Activated T-helper 1 cell treated with anti-CD3 and anti-CD28 coated beads, Interleukin-12 subunit alpha, Interleukin-12 subunit beta, Interleukin-2, Interleukin-4 antibody, amounts not matched to agents 30 ng/mL and 10 ng/mL and 1 ng/mL, durations not matched to agents 14 hours and 24 hours and 36 hours (primary cell): ENCODE measurements at regions not wholly inside any gene's neighbourhood (a gene's known extent, or its start where the extent isn't known, plus 50 kb on each side); places are given as distances from the start of the nearest gene placed in this dataset.
"Not testable (repeated sequence)": the region's sequence is repeated elsewhere in the genome, so short reads cannot be mapped to it uniquely, and the experiment has no call there.

Experiments
- DNase-seq: peaks from one replicate; pipeline ENCODE4 v3.0.0; 2021; ENCODE audit warnings: low spot score
- H3K27ac Mint-ChIP-seq: one replicate; pipeline ENCODE4 v1.8.0; 2021; ENCODE audit warnings: mild to moderate bottlenecking, mixed read lengths
- H3K27me3 Mint-ChIP-seq: one replicate; pipeline ENCODE4 v1.8.0; 2022; ENCODE audit warnings: mild to moderate bottlenecking, moderate library complexity, mixed read lengths; ENCODE audit not compliant: insufficient read depth
- H3K36me3 Mint-ChIP-seq: one replicate; pipeline ENCODE4 v1.8.0; 2021; ENCODE audit warnings: low read depth, mixed read lengths
- H3K4me1 Mint-ChIP-seq: one replicate; pipeline ENCODE4 v1.8.0; 2021; ENCODE audit warnings: low read depth, mixed read lengths
- H3K4me3 Mint-ChIP-seq: one replicate; pipeline ENCODE4 v1.8.0; 2021; ENCODE audit warnings: mild to moderate bottlenecking, moderate library complexity, mixed read lengths
- H3K9me3 Mint-ChIP-seq: one replicate; pipeline ENCODE4 v1.8.0; 2021; ENCODE audit warnings: mixed read lengths
- intact Hi-C: fragments of 100-400 bp; cut with micrococcal nuclease; formaldehyde crosslinking; loops from one replicate; pipeline ENCODE4 v1.15.1; 2024

DNA sequence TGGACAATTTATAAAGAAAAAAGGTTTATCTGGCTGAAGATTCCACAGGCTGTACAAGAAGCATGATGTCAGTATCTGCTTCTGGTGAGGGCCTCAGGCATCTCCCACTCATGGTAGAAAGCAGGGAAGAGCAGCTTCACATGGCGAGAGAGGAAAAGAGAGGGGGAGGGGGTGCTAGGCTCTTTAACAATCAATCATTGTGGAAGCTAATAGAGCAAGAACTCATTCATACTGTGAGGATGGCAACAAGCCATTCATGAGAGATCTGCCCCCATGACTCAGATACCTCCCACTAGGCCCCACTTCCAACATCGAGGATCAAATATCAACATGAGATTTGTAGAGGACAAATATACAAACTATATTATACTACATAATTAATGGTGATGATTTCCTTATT, 361.9 kb upstream of the FAR2 start:
- H3K27me3 Mint-ChIP-seq, result peaks cover 1% of the 10 kb centered on the region
- H3K27ac Mint-ChIP-seq, result no peak overlapping the region
- no peak for DNase-seq
- no peak overlapping the region for H3K4me3 Mint-ChIP-seq
- H3K36me3 Mint-ChIP-seq, result no peaks in the 10 kb centered on the region
- no peaks in the 10 kb centered on the region for H3K4me1 Mint-ChIP-seq
- peaks cover 3% of the 10 kb centered on the region for H3K9me3 Mint-ChIP-seq
- intact Hi-C loops, result no loop called here

DNA sequence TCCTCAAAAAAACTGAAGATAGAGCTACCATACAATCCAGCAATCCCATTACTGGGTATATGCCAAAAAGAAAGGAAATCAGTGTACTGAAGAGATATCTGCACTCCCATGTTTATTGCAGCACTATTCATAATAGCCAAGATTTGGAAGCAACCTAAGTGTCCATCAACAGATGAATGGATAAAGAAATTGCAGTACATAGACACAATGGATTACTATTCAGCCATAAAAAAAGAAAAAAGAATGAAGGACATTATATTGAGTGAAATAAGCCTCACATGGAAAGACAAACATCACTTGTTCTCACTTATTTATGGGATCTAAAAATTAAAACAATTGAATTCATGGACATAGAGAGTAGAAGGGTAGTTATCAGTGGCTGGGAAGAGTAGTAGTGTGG, 360.8 kb upstream of the FAR2 start:
- H3K27ac Mint-ChIP-seq, H3K27me3 Mint-ChIP-seq, DNase-seq, intact Hi-C loops, H3K4me3 Mint-ChIP-seq, H3K36me3 Mint-ChIP-seq, H3K9me3 Mint-ChIP-seq, H3K4me1 Mint-ChIP-seq: not testable (repeated sequence)

DNA sequence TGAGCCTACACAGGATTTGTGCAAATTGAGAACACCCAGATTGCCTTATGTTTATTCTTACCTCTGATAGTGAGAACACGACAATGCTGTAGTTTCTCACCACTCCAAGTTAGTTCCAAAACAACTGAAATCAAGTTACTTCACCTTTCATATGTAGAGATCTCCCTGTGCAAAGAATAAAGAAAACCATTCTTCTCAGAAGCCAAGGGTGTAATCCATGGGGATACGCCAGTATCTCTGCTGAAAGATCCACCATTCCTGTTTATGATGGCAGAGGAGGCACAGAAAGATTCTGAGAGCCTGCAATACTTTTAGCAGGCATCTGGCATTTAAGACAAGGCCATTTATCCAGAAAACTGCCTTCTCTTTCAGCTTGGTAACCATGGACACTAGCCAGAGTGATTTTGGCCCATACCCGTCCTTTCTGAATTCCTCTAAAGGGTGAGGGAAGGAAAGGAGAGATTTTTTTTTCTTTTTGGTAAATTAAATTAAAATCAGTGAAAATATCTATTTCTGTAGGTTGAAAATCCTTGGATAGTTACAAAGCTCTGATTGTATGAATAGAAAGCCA, 355.4 kb upstream of the FAR2 start:
- Mint-ChIP-seq H3K27ac (no peak overlapping the region), H3K4me1 (no peaks in the 10 kb centered on the region), H3K27me3 (peaks cover 1% of the 10 kb centered on the region), H3K4me3 (no peak overlapping the region), H3K9me3 (no peaks in the 10 kb centered on the region), H3K36me3 (no peaks in the 10 kb centered on the region)
- intact Hi-C loops, result no loop called here
- no peak for DNase-seq

DNA sequence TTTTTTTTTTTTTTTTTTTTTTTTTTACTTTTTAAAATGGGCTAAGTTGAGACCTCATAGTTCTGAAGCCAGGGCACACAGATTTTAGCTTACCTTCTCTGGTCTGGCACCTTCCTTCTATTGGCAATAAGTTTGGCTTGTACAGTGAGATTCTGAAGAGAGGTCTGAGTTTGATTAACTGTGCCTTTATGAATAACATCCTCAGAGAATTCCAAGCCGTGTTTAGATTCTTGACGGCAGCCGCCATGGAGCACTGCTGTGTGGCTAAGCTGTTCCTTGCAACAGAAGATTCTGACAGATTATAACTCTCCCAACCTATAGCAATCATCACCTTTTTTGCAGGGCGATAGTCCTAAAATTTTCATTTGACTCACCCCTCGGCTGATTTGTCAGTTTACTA, 354.9 kb upstream of the FAR2 start:
- Mint-ChIP-seq H3K27me3 (peaks cover 1% of the 10 kb centered on the region), H3K9me3 (no peaks in the 10 kb centered on the region), H3K4me1 (no peaks in the 10 kb centered on the region), H3K36me3 (no peaks in the 10 kb centered on the region), H3K27ac (no peak overlapping the region), H3K4me3 (no peak overlapping the region)
- no peak for DNase-seq
- intact Hi-C loops, result no loop called here

DNA sequence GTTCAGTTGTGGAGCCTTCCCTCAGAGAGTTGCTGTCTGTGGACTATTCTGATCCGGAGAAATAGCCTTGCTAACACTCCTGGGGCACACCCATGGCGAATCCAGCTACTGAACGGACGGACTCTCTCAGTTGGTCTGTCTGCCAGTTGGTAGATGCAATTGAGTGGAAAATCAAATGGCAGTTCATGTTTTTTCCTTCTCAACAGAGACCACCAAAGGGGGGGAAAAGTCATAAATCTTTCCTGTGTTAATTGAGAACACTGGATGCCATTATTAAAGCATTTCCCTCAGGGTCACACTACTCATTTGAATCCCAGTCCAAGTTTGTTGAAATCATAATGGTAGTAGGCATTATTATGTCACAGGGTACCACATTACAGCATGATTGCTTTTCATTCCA, 354.3 kb upstream of the FAR2 start:
- Mint-ChIP-seq H3K36me3 (no peaks in the 10 kb centered on the region), H3K27me3 (peaks cover 1% of the 10 kb centered on the region), H3K4me3 (no peak overlapping the region), H3K4me1 (no peaks in the 10 kb centered on the region), H3K27ac (no peak overlapping the region), H3K9me3 (no peaks in the 10 kb centered on the region)
- no peak for DNase-seq
- intact Hi-C loops, result no loop called here

DNA sequence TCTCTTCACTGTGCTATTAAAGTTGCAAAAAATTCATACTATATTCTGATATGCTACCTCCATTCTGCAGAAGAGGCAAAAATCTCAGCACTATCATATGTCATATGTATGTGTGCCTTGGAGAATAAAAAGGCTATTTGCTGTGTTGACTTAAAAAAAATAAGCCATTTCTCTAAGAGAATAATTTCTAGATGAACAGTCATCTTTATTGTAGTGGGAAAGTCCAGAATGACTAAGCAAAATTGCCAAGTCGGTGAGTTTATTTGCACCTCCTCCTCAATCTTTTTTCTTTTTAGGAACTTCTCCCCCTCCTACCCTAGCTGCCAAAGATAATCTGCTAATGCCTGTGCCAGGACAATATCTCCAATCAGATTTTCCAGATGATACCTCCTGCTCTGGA, 353.8 kb upstream of the FAR2 start:
- no peak overlapping the region for H3K27ac Mint-ChIP-seq
- peaks cover under 1% of the 10 kb centered on the region for H3K27me3 Mint-ChIP-seq
- no peaks in the 10 kb centered on the region for H3K36me3 Mint-ChIP-seq
- no peaks in the 10 kb centered on the region for H3K4me1 Mint-ChIP-seq
- H3K9me3 Mint-ChIP-seq, result no peaks in the 10 kb centered on the region
- intact Hi-C loops, result no loop called here
- no peak for DNase-seq
- H3K4me3 Mint-ChIP-seq, result no peak overlapping the region

DNA sequence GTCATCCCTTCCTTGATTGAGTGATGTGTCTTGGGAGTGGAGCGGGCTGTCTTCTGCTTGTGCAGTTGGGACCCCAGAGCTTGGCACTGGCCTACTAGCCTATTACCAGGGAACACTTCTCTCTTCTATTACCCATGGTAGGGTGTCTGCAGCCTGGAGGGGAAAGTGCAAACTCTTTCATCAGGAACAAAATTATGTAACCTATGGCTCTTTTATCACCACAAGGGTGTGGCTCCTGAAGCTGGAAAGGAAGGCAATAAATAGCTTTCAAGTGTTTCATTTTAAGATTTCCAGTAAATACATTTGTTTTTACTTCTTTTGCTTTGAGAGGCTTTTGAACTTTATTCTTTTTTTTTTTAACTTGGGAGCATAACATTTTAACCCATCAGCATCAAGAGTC, 349.7 kb upstream of the FAR2 start:
- no peak for DNase-seq
- no peak overlapping the region for H3K4me3 Mint-ChIP-seq
- H3K9me3 Mint-ChIP-seq, result no peaks in the 10 kb centered on the region
- H3K4me1 Mint-ChIP-seq, result no peaks in the 10 kb centered on the region
- intact Hi-C loops, result no loop called here
- H3K36me3 Mint-ChIP-seq, result no peaks in the 10 kb centered on the region
- H3K27me3 Mint-ChIP-seq, result peaks cover 2% of the 10 kb centered on the region
- H3K27ac Mint-ChIP-seq, result no peak overlapping the region

DNA sequence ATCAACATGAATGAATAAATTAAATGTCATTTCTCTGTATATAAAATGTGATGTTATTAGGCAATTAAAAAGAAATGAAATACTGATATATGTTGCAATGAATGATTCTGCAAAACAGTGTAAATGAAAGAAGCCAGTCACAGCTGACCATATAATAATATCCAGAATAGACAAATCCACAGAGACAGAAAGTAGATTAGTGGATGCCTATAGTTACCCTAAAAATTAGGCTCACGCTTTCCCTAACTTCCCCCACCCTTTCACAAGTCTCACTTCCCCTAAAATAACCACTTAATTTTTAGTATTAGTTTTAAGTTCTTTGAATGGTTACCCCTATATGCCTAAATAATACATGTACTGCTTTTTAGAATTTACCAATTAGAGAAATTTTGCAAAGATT, 348.9 kb upstream of the FAR2 start:
- intact Hi-C loops, result no loop called here
- H3K4me1 Mint-ChIP-seq, result no peaks in the 10 kb centered on the region
- H3K36me3 Mint-ChIP-seq, result no peaks in the 10 kb centered on the region
- H3K9me3 Mint-ChIP-seq, result no peaks in the 10 kb centered on the region
- H3K4me3 Mint-ChIP-seq, result no peak overlapping the region
- no peak for DNase-seq
- H3K27ac Mint-ChIP-seq, result no peak overlapping the region
- H3K27me3 Mint-ChIP-seq, result peaks cover 2% of the 10 kb centered on the region

DNA sequence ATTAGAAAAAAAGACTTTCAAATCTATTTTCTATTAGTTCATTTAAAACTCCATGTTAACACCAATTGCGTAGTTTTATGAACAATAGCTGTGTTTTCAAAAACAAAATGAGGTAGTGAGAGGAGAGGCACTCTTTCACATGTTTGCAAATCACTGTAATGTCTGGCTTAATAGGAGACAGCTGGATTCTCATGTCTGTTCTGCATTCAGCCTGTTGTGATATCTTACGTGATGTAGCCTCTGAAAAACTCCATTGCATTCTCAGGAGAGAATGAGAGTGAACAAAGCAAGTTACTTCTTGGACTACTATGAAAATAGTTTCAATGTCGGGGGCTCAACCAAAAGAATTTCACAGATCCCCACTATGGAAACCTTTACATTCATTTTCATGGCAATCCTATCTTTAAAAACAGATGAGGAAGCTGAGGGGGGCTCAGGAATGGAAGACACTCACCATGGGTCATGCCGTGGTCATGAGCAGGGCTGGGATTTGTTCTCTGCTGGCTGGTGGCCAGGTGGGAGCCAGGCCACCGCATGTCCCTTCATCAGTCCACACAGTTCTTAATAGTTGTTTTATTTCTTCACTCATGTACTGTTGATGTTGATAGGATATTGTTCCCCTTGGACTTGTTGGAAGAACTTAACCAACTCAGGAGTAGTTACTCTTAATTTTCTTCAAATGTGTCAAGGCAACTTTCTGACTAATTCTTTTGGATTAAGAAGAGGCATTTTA, 346.2 kb upstream of the FAR2 start:
- H3K36me3 Mint-ChIP-seq, result no peaks in the 10 kb centered on the region
- no peaks in the 10 kb centered on the region for H3K9me3 Mint-ChIP-seq
- no peak for DNase-seq
- H3K27me3 Mint-ChIP-seq, result peaks cover 2% of the 10 kb centered on the region
- no peaks in the 10 kb centered on the region for H3K4me1 Mint-ChIP-seq
- intact Hi-C loops, result no loop called here
- no peak overlapping the region for H3K27ac Mint-ChIP-seq
- no peak overlapping the region for H3K4me3 Mint-ChIP-seq

DNA sequence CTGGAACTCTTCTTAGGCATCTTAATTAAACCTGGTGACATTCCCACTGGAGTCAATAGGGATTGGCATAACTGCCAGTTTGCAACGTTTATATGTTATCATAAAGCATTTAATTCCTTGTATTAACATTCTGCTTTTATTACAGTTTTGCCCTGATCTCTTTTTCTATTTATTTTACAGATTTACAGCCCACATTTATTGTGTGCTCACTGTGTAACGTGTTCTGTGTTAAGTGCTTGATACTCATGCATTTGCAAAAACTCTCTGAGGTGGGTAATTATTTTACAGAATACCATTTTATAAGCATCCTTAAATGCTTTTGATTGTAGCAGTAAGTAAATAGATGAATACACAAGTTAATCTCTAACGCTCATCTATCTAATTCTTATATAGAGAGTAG, 341.5 kb upstream of the FAR2 start:
- intact Hi-C loops, result no loop called here
- Mint-ChIP-seq H3K4me1 (no peaks in the 10 kb centered on the region), H3K27ac (no peak overlapping the region), H3K9me3 (no peaks in the 10 kb centered on the region), H3K4me3 (no peak overlapping the region), H3K36me3 (no peaks in the 10 kb centered on the region), H3K27me3 (peaks cover 2% of the 10 kb centered on the region)
- DNase-seq, result no peak

DNA sequence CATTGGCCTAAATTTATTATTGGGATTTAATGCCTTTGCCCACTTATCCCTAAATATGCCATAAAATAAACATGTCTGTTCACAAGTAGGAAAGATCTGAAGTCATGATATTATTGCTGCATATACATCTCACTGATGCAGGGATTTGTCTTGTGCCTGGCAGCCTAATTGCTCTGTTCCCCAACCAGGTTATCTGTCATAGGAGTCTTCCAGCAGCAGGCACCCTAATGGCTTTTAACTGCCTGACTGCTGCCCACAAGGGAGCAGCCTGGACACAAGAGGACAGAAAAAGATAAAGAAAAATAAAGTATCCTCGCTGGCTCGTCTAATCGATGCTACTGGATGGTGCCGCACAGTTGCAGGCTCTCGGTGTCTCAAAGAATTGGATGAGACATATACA, 337.6 kb upstream of the FAR2 start:
- H3K4me3 Mint-ChIP-seq, result no peak overlapping the region
- H3K27ac Mint-ChIP-seq, result no peak overlapping the region
- no peak for DNase-seq
- intact Hi-C loops, result no loop called here
- H3K9me3 Mint-ChIP-seq, result no peaks in the 10 kb centered on the region
- no peaks in the 10 kb centered on the region for H3K36me3 Mint-ChIP-seq
- H3K4me1 Mint-ChIP-seq, result no peaks in the 10 kb centered on the region
- no peaks in the 10 kb centered on the region for H3K27me3 Mint-ChIP-seq

DNA sequence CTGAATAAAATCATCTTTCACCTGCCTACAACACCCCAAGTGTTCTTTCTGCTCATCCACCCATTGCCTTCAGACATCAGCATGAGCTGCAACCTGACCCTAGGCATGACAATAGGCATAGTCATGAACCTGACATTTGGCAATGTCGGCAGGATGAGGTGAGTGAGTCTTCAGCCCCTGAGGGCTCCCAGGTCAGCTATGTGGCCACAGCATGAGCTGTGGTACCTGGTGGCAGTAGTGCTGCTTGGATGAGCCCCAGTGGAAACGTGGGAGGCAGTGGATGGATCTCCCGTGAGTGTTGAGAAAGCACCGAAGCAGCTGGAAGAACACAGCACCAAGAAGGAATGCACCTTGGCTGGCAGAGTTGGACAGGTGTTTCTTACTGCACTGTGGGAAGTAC, 334.8 kb upstream of the FAR2 start:
- Mint-ChIP-seq H3K4me1 (no peaks in the 10 kb centered on the region), H3K27ac (no peak overlapping the region), H3K9me3 (peaks cover 3% of the 10 kb centered on the region), H3K4me3 (no peak overlapping the region), H3K27me3 (no peaks in the 10 kb centered on the region), H3K36me3 (no peaks in the 10 kb centered on the region)
- intact Hi-C loops, result no loop called here
- no peak for DNase-seq

DNA sequence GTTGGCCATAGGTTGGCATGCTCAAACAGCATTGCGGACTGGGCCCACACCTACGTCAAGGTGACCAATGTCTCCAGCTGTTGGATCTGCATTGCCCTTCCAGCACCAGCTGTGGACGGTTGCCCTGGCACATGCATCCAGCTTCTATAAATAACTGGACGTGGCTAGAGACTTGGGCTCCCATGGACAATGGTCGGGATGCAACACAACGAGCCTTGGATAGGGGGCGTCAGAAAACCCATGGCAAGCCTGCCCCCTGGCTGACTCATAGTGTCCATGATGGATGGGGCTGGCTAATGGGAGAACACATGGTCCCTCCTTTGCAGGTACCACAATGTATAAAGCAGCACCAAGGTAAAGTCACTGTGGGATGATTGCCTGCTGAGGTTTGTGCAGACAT, 331.6 kb upstream of the FAR2 start:
- peaks cover 3% of the 10 kb centered on the region for H3K9me3 Mint-ChIP-seq
- H3K4me3 Mint-ChIP-seq, result no peak overlapping the region

More for the DNA sequence above, 331.6 kb upstream of the FAR2 start:
- no peak for DNase-seq
- Mint-ChIP-seq H3K27ac (no peak overlapping the region), H3K36me3 (no peaks in the 10 kb centered on the region), H3K4me1 (no peaks in the 10 kb centered on the region), H3K27me3 (no peaks in the 10 kb centered on the region)
- intact Hi-C loops, result no loop called here
